Suprapubic skin (tissue), 4 donors: ENCODE measurements at regions not wholly inside any gene's neighbourhood (a gene's known extent, or its start where the extent isn't known, plus 50 kb on each side); places are given as distances from the start of the nearest gene placed in this dataset.

Experiments
- DNase-seq, 2 donors: peaks; one replicate each; pipeline ENCODE4 v3.0.0-alpha.2; 2019; ENCODE audit warnings: low spot score in 2 of 2
- H3K27ac ChIP-seq: fragments of 200-600 bp; sonication (generic); one replicate; pipeline ENCODE4 v1.5.1; 2019
- H3K27me3 ChIP-seq: fragments of 200-600 bp; sonication (generic); one replicate; pipeline ENCODE4 v1.5.1; 2019
- H3K36me3 ChIP-seq: fragments of 200-600 bp; sonication (generic); one replicate; pipeline ENCODE4 v1.5.1; 2019
- H3K4me1 ChIP-seq: fragments of 200-600 bp; sonication (generic); one replicate; pipeline ENCODE4 v1.5.1; 2019
- H3K4me3 ChIP-seq: fragments of 200-600 bp; sonication (generic); one replicate; pipeline ENCODE4 v1.5.1; 2019; ENCODE audit warnings: mild to moderate bottlenecking
- H3K9me3 ChIP-seq: fragments of 200-600 bp; sonication (generic); one replicate; pipeline ENCODE4 v1.5.1; 2019
- CTCF ChIP-seq, 2 donors: fragments of 200-600 bp in 1 of 2; fragments of 450-650 bp in 1 of 2; sonication (generic) in 1 of 2; IDR thresholded peaks; one replicate each; pipeline ENCODE4 v1.5.1; 2016 to 2019; ENCODE audit warnings: antibody characterized with exemption in 2 of 2, mild to moderate bottlenecking in 1 of 2, moderate library complexity in 1 of 2
- EP300 ChIP-seq: sonication (generic); formaldehyde crosslinking; IDR thresholded peaks from one replicate; pipeline ENCODE4 v1.6.1; 2017; ENCODE audit warnings: antibody characterized with exemption
- POLR2A ChIP-seq, 2 donors: fragments of 450-650 bp; IDR thresholded peaks; one replicate each; pipeline ENCODE4 v1.6.1; 2017; ENCODE audit warnings: antibody characterized with exemption in 2 of 2, mild to moderate bottlenecking in 2 of 2, moderate library complexity in 2 of 2
- POLR2AphosphoS5 ChIP-seq, 3 donors: sonication (generic); formaldehyde crosslinking; IDR thresholded peaks; one replicate each; pipeline ENCODE4 v1.6.1; 2017; ENCODE audit warnings: antibody characterized with exemption in 3 of 3
- WGBS: methylation state at CpG from one replicate; pipeline ENCODE4 v1.1.5; 2018; 5-methylcytosine and 5-hydroxymethylcytosine counted together

DNA sequence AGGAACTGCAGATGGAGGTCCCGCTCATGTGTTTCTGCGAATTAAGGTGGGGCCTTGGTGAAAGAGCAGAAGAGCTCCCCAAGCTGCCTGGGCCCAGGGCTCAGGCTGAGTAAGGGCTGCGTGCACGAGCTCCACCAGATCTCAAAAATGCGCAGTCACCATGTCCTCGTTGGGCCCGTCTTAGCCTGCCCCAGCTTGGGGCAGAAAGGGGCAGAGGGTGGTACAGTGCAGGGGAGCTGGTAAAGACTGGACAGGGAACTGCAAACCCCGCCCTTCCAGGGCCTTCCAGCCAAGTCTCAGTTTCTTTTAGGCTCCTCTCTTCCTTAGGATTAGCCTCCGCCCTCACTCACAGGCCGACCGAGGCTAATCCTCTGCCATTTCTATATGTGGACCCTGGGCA lies 101.6 kb downstream of the FOXF2 start:
- no peak overlapping the region for H3K4me3 ChIP-seq
- no peaks in the 10 kb centered on the region for H3K4me1 ChIP-seq
- no peaks in the 10 kb centered on the region for H3K9me3 ChIP-seq
- H3K36me3 ChIP-seq: no peaks in the 10 kb centered on the region
- H3K27ac ChIP-seq: no peak overlapping the region
- 87% methylated on average over 11 of the region's 11 CpGs for WGBS
- no peak for DNase-seq
- H3K27me3 ChIP-seq: no peaks in the 10 kb centered on the region
- TF ChIP-seq EP300 (no peak), POLR2AphosphoS5 (IDR thresholded peaks at IDR 0.05) (no peak), POLR2A (IDR thresholded peaks at IDR 0.05) (no peak), CTCF (IDR thresholded peaks at IDR 0.05) (no peak)

DNA sequence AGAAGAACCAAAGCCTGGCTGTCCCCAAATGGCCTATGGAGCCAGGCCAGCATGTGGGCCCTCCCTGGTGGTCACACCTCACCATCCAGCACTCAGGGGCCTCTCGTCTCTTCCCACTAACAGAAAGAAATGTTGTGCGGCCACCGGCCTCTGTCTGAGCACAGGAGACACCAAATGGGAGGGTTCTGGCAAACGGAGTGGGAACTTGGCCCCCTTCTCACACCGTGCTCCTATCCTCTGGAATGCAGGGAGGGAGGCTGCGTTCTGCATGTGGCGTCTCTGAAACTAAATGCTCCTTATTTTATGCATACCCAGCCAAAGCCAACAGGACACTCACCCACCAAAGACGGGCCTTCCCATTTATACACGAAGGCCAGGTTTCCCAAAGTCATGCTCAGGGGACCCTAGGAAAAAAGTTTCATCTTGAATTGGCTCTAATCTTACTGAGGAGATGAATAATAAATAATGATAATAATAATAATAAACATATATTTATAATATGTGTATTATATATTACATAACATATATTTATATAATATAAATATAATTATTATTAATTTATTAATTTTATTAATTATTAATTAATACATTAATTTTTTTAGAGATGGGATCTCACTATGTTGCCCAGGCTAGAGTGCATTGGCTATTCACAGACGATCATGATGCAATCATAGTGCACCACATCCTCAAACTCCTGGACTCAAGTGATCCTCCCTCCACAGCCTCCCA lies 102.4 kb downstream of the FOXF2 start:
- 83% methylated on average over 10 of the region's 10 CpGs for WGBS
- Histone ChIP-seq H3K27me3 (no peaks in the 10 kb centered on the region), H3K9me3 (no peaks in the 10 kb centered on the region), H3K27ac (no peak overlapping the region), H3K4me3 (no peak overlapping the region), H3K36me3 (no peaks in the 10 kb centered on the region), H3K4me1 (no peaks in the 10 kb centered on the region)
- DNase-seq: no peak
- TF ChIP-seq POLR2AphosphoS5 (IDR thresholded peaks at IDR 0.05): no peak
- TF ChIP-seq POLR2A (IDR thresholded peaks at IDR 0.05): no peak
- TF ChIP-seq CTCF (IDR thresholded peaks at IDR 0.05): no peak

DNA sequence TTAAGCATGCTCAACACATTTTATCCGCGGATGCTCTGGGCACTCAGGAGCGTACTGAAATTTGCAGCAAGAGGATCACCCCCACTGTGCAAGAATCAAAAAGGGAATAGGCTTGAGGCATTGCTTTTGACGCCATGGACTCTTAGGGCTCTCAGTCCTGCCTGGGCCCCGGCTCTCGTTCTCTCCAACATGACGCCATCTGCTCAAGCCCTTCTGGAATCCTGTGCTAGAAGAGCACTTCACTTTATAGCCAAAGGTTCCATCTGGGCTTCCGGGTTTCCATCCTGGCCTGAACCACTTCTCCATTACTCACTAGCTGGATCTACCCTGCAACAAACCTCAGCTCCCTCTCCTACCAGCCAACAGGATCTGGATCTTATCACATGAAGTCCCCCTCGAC lies 105.3 kb downstream of the FOXF2 start:
- no peak overlapping the region for H3K4me3 ChIP-seq
- 89% methylated on average over 9 of the region's 9 CpGs for WGBS

GRCh38 chr6:1495344-1495743 lies 106.0 kb downstream of the FOXF2 start:
- Histone ChIP-seq H3K36me3 (no peaks in the 10 kb centered on the region), H3K4me1 (no peaks in the 10 kb centered on the region), H3K4me3 (no peak overlapping the region), H3K27me3 (no peaks in the 10 kb centered on the region), H3K9me3 (no peaks in the 10 kb centered on the region), H3K27ac (no peak overlapping the region)
- TF ChIP-seq POLR2AphosphoS5 (IDR thresholded peaks at IDR 0.05) (no peak), EP300 (no peak), CTCF (IDR thresholded peaks at IDR 0.05) (no peak), POLR2A (IDR thresholded peaks at IDR 0.05) (no peak)
- no peak for DNase-seq
- 88% methylated on average over 4 of the region's 4 CpGs for WGBS

More for the DNA sequence above, 105.3 kb downstream of the FOXF2 start:
- TF ChIP-seq POLR2AphosphoS5 (IDR thresholded peaks at IDR 0.05) (no peak), CTCF (IDR thresholded peaks at IDR 0.05) (no peak), EP300 (no peak), POLR2A (IDR thresholded peaks at IDR 0.05) (no peak)
- H3K4me1 ChIP-seq: no peaks in the 10 kb centered on the region
- DNase-seq: no peak
- no peak overlapping the region for H3K27ac ChIP-seq
- H3K9me3 ChIP-seq: no peaks in the 10 kb centered on the region
- no peaks in the 10 kb centered on the region for H3K36me3 ChIP-seq
- no peaks in the 10 kb centered on the region for H3K27me3 ChIP-seq

- no peak overlapping the region for H3K4me3 ChIP-seq
Observed at GRCh38 chr6:1496092-1496491, 106.7 kb downstream of the FOXF2 start.

More at GRCh38 chr6:1496092-1496491, 106.7 kb downstream of the FOXF2 start:
- TF ChIP-seq EP300: no peak
- no peak for TF ChIP-seq POLR2A (IDR thresholded peaks at IDR 0.05)
- no peak for TF ChIP-seq POLR2AphosphoS5 (IDR thresholded peaks at IDR 0.05)
- no peak for TF ChIP-seq CTCF (IDR thresholded peaks at IDR 0.05)
- Histone ChIP-seq H3K9me3 (no peaks in the 10 kb centered on the region), H3K27me3 (no peaks in the 10 kb centered on the region), H3K36me3 (no peaks in the 10 kb centered on the region), H3K4me1 (no peaks in the 10 kb centered on the region), H3K27ac (no peak overlapping the region)
- DNase-seq: no peak
- 100% methylated on average over 2 of the region's 5 CpGs for whole genome bisulfite sequencing
